ENCODE measurements at regions not wholly inside any gene's neighbourhood (a gene's known extent, or its start where the extent isn't known, plus 50 kb on each side); places are given as distances from the start of the nearest gene placed in this dataset.

DNA sequence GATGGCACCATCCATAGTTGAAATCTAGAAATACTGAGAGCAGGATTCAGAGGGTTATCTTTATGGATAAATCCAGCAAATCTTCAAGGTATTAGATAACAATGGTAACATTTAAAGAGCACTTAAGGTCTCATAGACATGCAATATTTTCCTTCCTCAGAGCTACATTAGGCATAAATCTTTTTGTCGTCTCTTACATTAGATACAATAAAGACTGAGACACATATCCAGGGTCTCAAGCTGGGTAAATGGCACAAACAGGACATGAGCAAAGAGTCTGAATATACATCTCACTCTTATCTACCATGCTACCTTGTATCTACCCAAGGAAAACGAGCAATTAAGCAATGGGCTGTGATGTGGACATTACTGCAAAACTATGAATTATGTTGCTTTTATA lies 927.3 kb upstream of the EPHA6 start:
- POLR2A ChIA-PET = no interaction called here
- Mint-ChIP-seq H3K27ac (no peak overlapping the region), H3K36me3 (ENCODE audit: low read depth) (no peaks in the 10 kb centered on the region), H3K27me3 (no peaks in the 10 kb centered on the region), H3K4me1 (ENCODE audit: low read depth) (no peaks in the 10 kb centered on the region), H3K9me3 (peaks cover 7% of the 10 kb centered on the region), H3K4me3 (no peak overlapping the region)
- H3K27me3 ChIP-seq (ENCODE audit: control insufficient read depth in 1 of 2, insufficient read depth in 2 of 2, low read length in 2 of 2) = no peaks in the 10 kb centered on the region
- no peak overlapping the region for H3K4me3 ChIP-seq (ENCODE audit: low read length)
- ATAC-seq (ENCODE audit: poor library complexity) = no peak
- H3K27ac ChIP-seq (ENCODE audit: low read depth in 1 of 2, low read length in 2 of 2) = no peak overlapping the region
- no peaks in the 10 kb centered on the region for H3K36me3 ChIP-seq (ENCODE audit: insufficient read depth, low read length)
- DNase-seq = no peak
- CTCF ChIA-PET = no interaction called here
- H3K9me3 ChIP-seq (ENCODE audit: control insufficient read depth in 1 of 2, insufficient read depth in 1 of 2, low read length in 2 of 2) = peaks cover 0 to 15% of the 10 kb centered on the region in 2 experiments
- TF ChIP-seq, protein P1, sequence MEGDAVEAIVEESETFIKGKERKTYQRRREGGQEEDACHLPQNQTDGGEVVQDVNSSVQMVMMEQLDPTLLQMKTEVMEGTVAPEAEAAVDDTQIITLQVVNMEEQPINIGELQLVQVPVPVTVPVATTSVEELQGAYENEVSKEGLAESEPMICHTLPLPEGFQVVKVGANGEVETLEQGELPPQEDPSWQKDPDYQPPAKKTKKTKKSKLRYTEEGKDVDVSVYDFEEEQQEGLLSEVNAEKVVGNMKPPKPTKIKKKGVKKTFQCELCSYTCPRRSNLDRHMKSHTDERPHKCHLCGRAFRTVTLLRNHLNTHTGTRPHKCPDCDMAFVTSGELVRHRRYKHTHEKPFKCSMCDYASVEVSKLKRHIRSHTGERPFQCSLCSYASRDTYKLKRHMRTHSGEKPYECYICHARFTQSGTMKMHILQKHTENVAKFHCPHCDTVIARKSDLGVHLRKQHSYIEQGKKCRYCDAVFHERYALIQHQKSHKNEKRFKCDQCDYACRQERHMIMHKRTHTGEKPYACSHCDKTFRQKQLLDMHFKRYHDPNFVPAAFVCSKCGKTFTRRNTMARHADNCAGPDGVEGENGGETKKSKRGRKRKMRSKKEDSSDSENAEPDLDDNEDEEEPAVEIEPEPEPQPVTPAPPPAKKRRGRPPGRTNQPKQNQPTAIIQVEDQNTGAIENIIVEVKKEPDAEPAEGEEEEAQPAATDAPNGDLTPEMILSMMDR (IDR thresholded peaks at IDR 0.05) = no peak
- intact Hi-C loops (cut with DNase I, micrococcal nuclease) = no loop called here
- H3K4me1 ChIP-seq (ENCODE audit: insufficient read depth, low read length) = no peaks in the 10 kb centered on the region

DNA sequence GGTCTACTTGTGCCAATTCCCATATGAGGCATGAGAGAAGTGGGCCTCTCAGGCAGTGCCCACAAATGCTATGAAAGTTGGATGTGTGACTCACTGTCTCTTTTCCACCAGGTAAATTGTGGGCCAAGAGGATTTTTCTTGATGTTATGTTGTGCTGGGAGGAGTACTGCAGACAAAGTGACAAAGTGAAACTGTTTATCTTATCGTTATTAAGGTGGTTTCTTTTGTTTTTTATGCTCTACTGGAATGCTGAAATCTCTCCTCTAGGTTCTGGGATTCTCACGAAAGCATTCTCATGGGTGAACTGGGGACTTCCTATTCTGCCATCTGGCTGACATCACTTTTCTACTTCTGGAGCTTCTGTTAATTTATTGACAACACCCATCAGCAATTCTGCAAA lies 919.6 kb upstream of the EPHA6 start:
- H3K4me1 Mint-ChIP-seq (ENCODE audit: low read depth) = no peaks in the 10 kb centered on the region
- Histone ChIP-seq H3K27me3 (ENCODE audit: control insufficient read depth in 1 of 2, insufficient read depth in 2 of 2, low read length in 2 of 2) (no peaks in the 10 kb centered on the region), H3K9me3 (ENCODE audit: control insufficient read depth in 1 of 2, insufficient read depth in 1 of 2, low read length in 2 of 2) (peaks cover 0 to 2% of the 10 kb centered on the region in 2 experiments), H3K27ac (ENCODE audit: low read depth in 1 of 2, low read length in 2 of 2) (no peak overlapping the region), H3K4me3 (ENCODE audit: low read length) (no peak overlapping the region), H3K36me3 (ENCODE audit: insufficient read depth, low read length) (no peaks in the 10 kb centered on the region), H3K4me1 (ENCODE audit: insufficient read depth, low read length) (no peaks in the 10 kb centered on the region)
- no peak overlapping the region for H3K4me3 Mint-ChIP-seq
- H3K27ac Mint-ChIP-seq = no peak overlapping the region
- ChIA-PET CTCF (no interaction called here), POLR2A (no interaction called here)
- no peak for DNase-seq
- ATAC-seq (ENCODE audit: poor library complexity) = no peak
- TF ChIP-seq, protein P1 (IDR thresholded peaks at IDR 0.05) = no peak
- no peaks in the 10 kb centered on the region for H3K36me3 Mint-ChIP-seq (ENCODE audit: low read depth)
- intact Hi-C loops (cut with DNase I, micrococcal nuclease) = no loop called here
- peaks cover 8% of the 10 kb centered on the region for H3K9me3 Mint-ChIP-seq
- no peaks in the 10 kb centered on the region for H3K27me3 Mint-ChIP-seq

DNA sequence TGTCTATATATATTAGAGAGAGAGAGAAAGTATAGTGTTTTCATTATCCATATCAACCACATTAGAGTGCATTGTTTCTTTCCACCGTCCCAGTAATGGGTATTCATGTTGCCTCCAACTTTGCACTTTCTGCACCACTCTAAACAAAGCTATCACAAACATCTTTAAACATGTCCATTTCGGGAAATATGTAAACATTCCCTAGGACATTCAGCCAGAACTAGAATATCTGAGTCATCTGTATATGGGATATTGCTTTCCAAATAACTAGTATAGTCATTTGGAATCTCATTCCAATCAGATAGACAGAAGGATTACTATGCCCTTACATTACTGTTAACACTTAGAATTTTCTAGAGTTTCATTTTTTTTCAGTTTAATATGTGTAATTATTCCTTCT lies 914.9 kb upstream of the EPHA6 start:
- Histone ChIP-seq H3K27me3 (ENCODE audit: control insufficient read depth in 1 of 2, insufficient read depth in 2 of 2, low read length in 2 of 2) (no peaks in the 10 kb centered on the region), H3K4me3 (ENCODE audit: low read length) (no peak overlapping the region), H3K27ac (ENCODE audit: low read depth in 1 of 2, low read length in 2 of 2) (no peak overlapping the region), H3K9me3 (ENCODE audit: control insufficient read depth in 1 of 2, insufficient read depth in 1 of 2, low read length in 2 of 2) (no peaks in the 10 kb centered on the region), H3K4me1 (ENCODE audit: insufficient read depth, low read length) (no peaks in the 10 kb centered on the region), H3K36me3 (ENCODE audit: insufficient read depth, low read length) (no peaks in the 10 kb centered on the region)
- ChIA-PET POLR2A (no interaction called here), CTCF (no interaction called here)
- H3K9me3 Mint-ChIP-seq = peaks cover 6% of the 10 kb centered on the region
- no peak overlapping the region for H3K27ac Mint-ChIP-seq
- no peak for ATAC-seq (ENCODE audit: poor library complexity)
- no peak overlapping the region for H3K4me3 Mint-ChIP-seq
- TF ChIP-seq, protein P1 (IDR thresholded peaks at IDR 0.05) = no peak
- intact Hi-C loops (cut with DNase I, micrococcal nuclease) = no loop called here
- no peaks in the 10 kb centered on the region for H3K27me3 Mint-ChIP-seq
- no peaks in the 10 kb centered on the region for H3K4me1 Mint-ChIP-seq (ENCODE audit: low read depth)
- H3K36me3 Mint-ChIP-seq (ENCODE audit: low read depth) = no peaks in the 10 kb centered on the region
- DNase-seq = no peak
